HG03442 (cell line): ENCODE measurements at regions not wholly inside any gene's neighbourhood (a gene's known extent, or its start where the extent isn't known, plus 50 kb on each side); places are given as distances from the start of the nearest gene placed in this dataset.

ENCODE experiments used
- ATAC-seq: cut with Tn5 transposase; IDR thresholded peaks from one replicate; pipeline ENCODE4 v1.9.1; 2021; ENCODE audit warnings: mild to moderate bottlenecking, moderate library complexity; ENCODE audit not compliant: unreplicated experiment

- no peak for ATAC-seq
These were observed 311.6 kb upstream of the SEMA3A start for GRCh38 chr7:84506151-84506550.

DNA sequence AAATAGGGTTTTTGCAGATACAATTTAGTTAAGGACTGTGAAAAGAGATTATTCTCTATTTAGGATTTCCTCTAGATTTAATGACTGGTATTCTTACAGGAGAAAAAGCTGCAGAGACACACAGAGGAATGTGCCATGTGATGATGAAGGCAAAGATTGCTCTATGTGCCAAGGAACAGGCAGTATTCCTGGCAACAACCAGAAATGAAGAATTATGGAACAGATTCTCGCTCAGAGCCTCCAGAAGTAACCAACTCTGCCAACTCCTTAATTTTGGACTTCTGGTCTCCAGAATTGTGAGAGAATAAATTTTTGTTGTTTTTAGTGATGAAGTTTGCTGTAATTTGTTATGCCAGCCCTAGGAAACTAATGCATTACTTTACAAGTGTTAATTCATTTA, 307.6 kb upstream of the SEMA3A start:
- ATAC-seq: no peak

DNA sequence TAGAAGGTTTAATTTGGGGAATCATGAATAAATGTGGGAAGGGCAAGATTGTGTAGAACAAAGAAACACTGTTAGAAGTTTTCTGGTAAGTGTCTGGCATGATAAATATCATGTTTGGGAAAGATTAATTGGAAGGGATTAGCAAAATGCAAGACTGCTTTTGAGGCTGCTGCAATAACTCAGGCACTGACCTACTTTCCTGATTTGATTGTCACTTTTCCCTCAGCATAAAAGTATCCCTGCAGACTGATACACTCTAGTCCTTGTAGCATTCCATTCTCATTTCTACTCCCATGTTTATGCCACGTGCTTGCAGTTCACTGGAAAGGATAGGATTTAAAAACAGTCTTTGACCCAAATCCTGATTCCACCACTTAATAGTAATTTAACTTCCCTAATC, 303.3 kb upstream of the SEMA3A start:
- no peak for ATAC-seq

DNA sequence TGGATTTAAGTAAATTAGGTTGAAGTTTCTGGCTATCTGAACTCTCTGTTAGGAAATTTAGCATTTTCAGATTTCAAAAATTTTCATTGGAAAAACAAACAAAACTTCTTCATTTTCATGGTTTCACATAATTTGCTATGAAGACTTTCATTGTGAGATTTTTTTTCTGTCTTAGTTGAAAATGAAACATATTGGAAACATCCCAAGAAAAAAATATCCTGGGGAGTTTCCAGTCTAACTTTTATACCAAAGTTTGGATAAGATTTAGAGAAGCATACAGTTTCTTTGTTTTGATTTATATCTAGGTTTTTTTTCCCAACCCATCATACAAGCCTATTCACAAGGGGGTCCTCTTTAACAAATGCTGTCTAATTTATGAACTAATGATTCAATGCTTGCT, 300.5 kb upstream of the SEMA3A start:
- ATAC-seq: no peak

- no peak for ATAC-seq
These were observed 297.8 kb upstream of the SEMA3A start for GRCh38 chr7:84492098-84493034.

- no peak for ATAC-seq
These were observed 296.1 kb upstream of the SEMA3A start for GRCh38 chr7:84490661-84491060.

GRCh38 chr7:84484502-84485079, 290.0 kb upstream of the SEMA3A start:
- ATAC-seq: no peak

GRCh38 chr7:84482476-84482875, 287.9 kb upstream of the SEMA3A start:
- ATAC-seq: no peak

GRCh38 chr7:84479059-84479458, 284.5 kb upstream of the SEMA3A start:
- no peak for ATAC-seq

DNA sequence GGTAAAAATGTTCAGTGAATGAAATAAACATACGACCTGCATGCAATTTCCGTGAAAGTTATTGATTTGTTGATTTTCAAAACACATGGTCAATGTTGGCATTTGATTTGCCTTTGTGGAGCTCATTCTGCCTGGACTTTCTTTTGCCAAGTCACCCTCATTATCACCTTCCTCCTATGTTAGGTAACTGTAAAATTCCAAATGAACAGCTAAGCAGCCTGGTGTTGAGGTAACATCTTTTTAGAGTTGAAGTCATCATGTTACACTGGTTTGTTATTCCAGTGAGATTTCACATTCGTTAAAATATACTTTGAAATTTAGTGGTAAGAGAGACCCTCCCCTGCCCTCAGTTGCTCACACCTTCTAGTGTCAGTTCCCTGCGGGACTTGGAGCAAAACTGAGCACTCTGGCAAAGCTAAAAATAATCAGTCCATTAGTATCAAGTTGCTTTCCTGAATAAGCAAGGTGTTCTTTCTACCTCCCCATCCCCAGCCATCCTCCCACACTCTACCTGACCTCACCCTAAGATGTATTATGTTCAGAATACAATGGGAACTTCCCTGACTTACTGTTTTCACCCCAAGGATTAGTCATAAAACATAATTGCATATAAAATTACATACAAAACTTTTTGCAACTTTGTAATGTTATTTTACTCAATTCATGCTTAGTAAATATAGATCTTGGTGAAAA, 283.3 kb upstream of the SEMA3A start:
- no peak for ATAC-seq

- ATAC-seq: no peak
These were observed 279.8 kb upstream of the SEMA3A start for GRCh38 chr7:84474436-84474835.

DNA sequence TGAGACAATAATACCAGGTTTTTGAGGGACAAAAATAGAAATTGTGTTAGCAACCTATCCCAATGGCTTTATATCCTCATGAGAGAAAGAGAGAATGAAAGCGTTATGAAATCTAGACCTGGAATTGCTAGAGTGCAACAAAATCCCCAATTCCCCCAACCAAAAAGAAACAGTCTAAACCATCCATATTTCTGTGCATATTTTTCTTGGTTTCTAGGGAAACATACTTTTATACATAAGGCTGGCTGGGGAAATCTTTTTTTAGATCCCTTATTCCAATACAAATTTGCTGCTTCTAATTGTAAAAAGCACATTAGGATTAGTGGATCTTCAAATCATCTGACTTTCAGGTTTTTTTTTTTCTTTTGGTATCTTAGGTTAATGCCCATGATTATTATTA, 277.0 kb upstream of the SEMA3A start:
- ATAC-seq: no peak

- ATAC-seq: no peak
These were observed 274.4 kb upstream of the SEMA3A start for GRCh38 chr7:84469034-84469433.

DNA sequence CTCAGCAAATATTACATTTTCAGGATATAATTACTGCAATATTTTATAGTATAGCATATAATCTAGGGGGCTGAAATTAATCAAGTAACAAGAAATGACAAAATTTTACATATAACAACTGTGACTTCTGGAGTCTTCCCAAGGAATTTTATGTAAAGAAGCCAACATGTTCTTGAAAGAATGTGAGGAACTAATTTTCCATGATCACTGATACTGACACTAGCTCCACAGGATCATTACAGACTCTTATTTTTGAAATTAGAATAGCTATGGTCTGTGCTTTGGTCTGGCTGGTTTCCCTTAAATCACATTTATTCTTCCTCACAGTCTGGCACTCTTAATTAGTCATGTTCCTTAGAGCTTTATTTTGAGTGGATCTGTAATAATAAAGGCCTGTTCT, 267.7 kb upstream of the SEMA3A start:
- ATAC-seq: no peak

- ATAC-seq: no peak
These were observed 266.5 kb upstream of the SEMA3A start for GRCh38 chr7:84461093-84461492.

- no peak for ATAC-seq
These were observed 261.2 kb upstream of the SEMA3A start for GRCh38 chr7:84455788-84456187.

DNA sequence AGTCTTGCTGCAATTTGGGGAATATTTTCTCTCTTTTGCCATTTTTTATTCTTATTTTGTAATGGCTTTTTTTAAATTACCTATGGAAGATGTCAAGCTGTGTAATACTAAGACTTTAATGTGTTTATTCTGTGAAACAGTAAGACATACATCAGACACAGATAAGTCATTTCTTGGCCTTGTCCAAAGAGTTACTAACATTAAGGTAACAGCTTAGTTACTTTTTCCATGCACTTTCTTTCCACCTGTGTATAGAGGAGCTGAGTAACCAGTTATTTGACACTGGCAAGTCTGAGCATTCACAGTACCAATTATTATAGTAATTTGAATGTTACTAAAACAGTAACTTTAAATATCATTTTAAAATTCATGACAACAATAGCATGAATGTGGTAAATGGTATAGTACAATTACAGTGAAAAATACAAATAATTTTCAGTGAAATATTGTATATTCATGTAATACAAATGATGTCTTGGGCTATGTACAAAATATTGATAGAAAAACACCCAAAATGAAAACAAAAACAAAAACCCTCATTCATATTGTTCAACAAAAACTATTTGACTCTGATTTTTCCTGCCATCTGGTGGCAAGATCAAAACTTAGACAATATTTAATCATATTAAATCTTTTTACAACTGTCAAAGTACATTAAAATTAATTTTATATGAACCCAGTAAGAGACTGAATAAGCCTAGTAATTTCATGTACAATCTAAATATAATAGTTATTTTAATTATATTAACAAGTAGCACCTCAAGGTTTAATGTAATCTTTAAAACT, 259.8 kb upstream of the SEMA3A start:
- no peak for ATAC-seq

DNA sequence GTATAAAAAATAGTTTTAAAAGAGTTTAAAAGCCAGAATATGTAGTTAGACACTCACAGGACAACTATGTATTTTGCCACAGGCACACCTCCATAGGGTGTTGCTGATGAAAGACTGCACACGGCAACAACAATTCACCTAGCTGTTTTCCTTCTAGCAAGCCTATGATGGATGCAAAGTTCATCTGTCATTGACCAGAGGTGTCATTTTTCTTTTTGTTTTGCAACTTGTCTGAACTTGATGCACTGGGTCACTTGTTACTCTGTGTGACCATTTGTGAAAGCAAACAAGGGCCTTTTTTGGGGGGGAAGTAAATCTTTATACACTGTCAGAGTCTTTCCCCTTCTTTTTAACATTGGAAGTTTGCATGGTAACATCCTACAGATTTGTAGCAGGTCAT, 258.0 kb upstream of the SEMA3A start:
- no peak for ATAC-seq

DNA sequence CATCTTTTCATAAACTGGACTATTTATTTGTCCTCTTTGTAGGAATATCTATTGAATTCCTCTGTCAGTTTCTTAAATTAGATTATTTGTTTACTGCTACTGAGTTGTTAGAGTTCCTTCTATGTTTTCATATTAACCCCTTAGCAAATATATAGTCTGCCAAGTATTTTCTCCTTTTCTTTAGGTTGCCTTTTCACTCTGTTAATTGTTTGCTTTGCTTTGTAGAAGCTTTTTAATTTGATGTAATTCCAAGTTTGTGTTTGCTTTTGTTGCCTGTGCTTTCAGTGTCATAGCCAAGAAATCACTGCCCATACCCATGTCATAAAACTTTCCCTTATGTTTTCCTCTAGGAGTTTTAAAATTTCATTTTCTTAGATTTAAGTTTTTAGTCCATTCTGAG, 256.2 kb upstream of the SEMA3A start:
- ATAC-seq: no peak

GRCh38 chr7:84447636-84448293, 253.2 kb upstream of the SEMA3A start:
- ATAC-seq: no peak
